NB4 (cell line): ENCODE measurements at regions not wholly inside any gene's neighbourhood (a gene's known extent, or its start where the extent isn't known, plus 50 kb on each side); places are given as distances from the start of the nearest gene placed in this dataset.

Experiments used
- DNase-seq: peaks from one replicate; pipeline ENCODE4 v3.0.0; 2010; ENCODE audit warnings: low read depth
- H3K4me3 ChIP-seq: one replicate; pipeline ENCODE4 v1.5.1; 2011; ENCODE audit warnings: mild to moderate bottlenecking, low read depth, low read length, moderate library complexity
- MAX ChIP-seq: IDR thresholded peaks from 2 replicates; pipeline ENCODE4 v1.6.1; 2011; ENCODE audit warnings: low read depth, low read length
- MYC ChIP-seq: IDR thresholded peaks from 2 replicates; pipeline ENCODE4 v1.6.1; 2011; ENCODE audit warnings: low read depth, low read length
- POLR2A ChIP-seq: IDR thresholded peaks from 2 replicates; pipeline ENCODE4 v1.6.1; 2011; ENCODE audit warnings: mild to moderate bottlenecking; ENCODE audit not compliant: insufficient read length; ENCODE audit errors: extremely low read depth
- TF ChIP-seq, protein P1 (sequence below): IDR thresholded peaks from one replicate; pipeline ENCODE4 v1.5.1; 2012; ENCODE audit warnings: low read depth, low read length

DNA sequence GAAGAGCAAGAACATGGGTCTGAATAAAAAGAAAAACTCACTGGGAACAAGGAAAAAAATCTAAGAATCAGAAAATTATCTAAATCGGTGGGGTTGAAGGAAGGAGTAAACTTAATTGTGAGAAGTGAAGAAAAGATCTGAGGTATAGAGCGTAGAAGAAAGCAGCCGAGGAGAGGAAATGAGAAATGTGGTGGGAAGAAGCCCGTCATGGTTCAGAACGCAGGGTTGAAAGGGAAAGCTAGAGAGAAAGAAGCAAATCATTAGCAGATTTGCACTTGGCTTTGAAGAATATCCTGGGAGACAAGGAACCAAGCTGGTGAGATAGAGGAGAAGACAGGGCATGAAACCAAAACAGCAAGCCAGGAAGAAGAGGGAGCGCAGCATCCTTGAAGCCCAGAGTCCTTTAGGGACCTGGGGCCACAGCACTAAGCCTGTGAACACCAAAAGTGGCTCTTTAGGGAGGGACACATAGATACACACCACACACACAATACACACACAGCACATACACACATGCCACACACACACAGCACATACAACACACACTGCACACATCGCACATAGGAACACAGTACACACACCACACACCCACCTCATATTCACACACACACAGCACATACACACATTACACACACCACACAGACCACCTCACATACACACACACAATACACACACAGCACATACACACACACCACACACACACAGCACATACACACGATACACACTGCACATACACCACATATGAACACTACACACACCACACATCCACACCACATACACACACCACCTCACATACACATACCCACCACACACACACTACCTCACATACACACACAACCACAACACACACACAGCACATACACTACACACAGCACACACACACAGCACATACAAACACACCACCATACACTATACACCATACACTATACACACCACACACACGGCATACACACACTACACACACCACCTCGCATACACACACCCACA, 274.6 kb downstream of the ETAA1 start:
- no peak for DNase-seq
- H3K4me3 ChIP-seq = no peak overlapping the region
- TF ChIP-seq MYC (no peak), MAX (no peak), POLR2A (no peak)
- TF ChIP-seq, protein P1, sequence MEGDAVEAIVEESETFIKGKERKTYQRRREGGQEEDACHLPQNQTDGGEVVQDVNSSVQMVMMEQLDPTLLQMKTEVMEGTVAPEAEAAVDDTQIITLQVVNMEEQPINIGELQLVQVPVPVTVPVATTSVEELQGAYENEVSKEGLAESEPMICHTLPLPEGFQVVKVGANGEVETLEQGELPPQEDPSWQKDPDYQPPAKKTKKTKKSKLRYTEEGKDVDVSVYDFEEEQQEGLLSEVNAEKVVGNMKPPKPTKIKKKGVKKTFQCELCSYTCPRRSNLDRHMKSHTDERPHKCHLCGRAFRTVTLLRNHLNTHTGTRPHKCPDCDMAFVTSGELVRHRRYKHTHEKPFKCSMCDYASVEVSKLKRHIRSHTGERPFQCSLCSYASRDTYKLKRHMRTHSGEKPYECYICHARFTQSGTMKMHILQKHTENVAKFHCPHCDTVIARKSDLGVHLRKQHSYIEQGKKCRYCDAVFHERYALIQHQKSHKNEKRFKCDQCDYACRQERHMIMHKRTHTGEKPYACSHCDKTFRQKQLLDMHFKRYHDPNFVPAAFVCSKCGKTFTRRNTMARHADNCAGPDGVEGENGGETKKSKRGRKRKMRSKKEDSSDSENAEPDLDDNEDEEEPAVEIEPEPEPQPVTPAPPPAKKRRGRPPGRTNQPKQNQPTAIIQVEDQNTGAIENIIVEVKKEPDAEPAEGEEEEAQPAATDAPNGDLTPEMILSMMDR = no peak

GRCh38 chr2:67674668-67675067, 277.5 kb downstream of the ETAA1 start:
- TF ChIP-seq, protein P1 = no peak
- TF ChIP-seq POLR2A = no peak
- TF ChIP-seq MYC = no peak
- no peak for TF ChIP-seq MAX
- no peak for DNase-seq
- no peak overlapping the region for H3K4me3 ChIP-seq

GRCh38 chr2:67684991-67685390, 287.9 kb downstream of the ETAA1 start:
- DNase-seq = no peak
- H3K4me3 ChIP-seq = no peak overlapping the region
- TF ChIP-seq MAX = no peak
- TF ChIP-seq, protein P1 = no peak
- TF ChIP-seq MYC = no peak

- no peak for DNase-seq
- TF ChIP-seq POLR2A = no peak
- TF ChIP-seq, protein P1 = no peak
- TF ChIP-seq MAX = no peak
- TF ChIP-seq MYC = no peak
- no peak overlapping the region for H3K4me3 ChIP-seq
Measured at GRCh38 chr2:67686254-67686653, 289.1 kb downstream of the ETAA1 start.

DNA sequence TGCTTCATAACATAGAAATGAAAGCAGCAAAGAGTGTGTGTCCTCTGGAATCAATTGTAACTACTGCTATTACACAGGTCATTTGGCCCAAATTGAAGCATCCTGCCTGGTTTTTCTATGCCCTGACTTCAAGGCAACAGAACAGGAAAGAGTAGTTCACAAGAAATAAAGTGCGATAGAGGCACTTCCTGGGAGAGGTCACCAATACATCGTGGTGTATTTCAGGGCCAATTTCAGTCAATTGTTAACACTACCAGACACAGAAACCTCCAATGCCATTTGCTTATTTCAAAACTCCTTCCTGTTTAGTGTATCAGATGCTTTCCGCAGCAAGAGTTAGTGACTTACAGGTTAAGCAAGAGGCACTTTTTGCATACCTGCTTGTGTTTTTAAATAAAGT, 292.1 kb downstream of the ETAA1 start:
- DNase-seq = no peak
- no peak overlapping the region for H3K4me3 ChIP-seq
- TF ChIP-seq POLR2A (no peak), MAX (no peak), MYC (no peak)
- TF ChIP-seq, protein P1 = no peak
